Neuronal stem cell (in vitro differentiated cells): ENCODE measurements at regions not wholly inside any gene's neighbourhood (a gene's known extent, or its start where the extent isn't known, plus 50 kb on each side); places are given as distances from the start of the nearest gene placed in this dataset.

Experiments
- DNase-seq: peaks from one replicate; pipeline ENCODE4 v3.0.0-alpha.2; 2013; ENCODE audit warnings: low spot score
- H2AFZ ChIP-seq: one replicate; pipeline ENCODE4 v1.6.1; 2013; ENCODE audit warnings: mild to moderate bottlenecking, low read length, inconsistent platforms
- H2AK5ac ChIP-seq: 2 replicates; pipeline ENCODE4 v1.6.1; 2013; ENCODE audit warnings: low read depth, mild to moderate bottlenecking, inconsistent platforms, low read length, moderate library complexity, mixed read lengths
- H2BK120ac ChIP-seq: 2 replicates; pipeline ENCODE4 v1.6.1; 2013; ENCODE audit warnings: low read depth, mild to moderate bottlenecking, inconsistent platforms, low read length, moderate library complexity, mixed read lengths
- H2BK12ac ChIP-seq: one replicate; pipeline ENCODE4 v1.6.1; 2013; ENCODE audit warnings: low read length, inconsistent platforms
- H2BK15ac ChIP-seq: 2 replicates; pipeline ENCODE4 v1.6.1; 2013; ENCODE audit warnings: mild to moderate bottlenecking, low read length, inconsistent platforms, mixed read lengths
- H2BK5ac ChIP-seq: one replicate; pipeline ENCODE4 v1.6.1; 2013; ENCODE audit warnings: inconsistent platforms, mild to moderate bottlenecking, low read length, moderate library complexity
- H3K14ac ChIP-seq: one replicate; pipeline ENCODE4 v1.6.1; 2013; ENCODE audit warnings: low read length, inconsistent platforms
- H3K18ac ChIP-seq: 2 replicates; pipeline ENCODE4 v1.6.1; 2013; ENCODE audit warnings: low read length, inconsistent platforms
- H3K23ac ChIP-seq: 2 replicates; pipeline ENCODE4 v1.6.1; 2013; ENCODE audit warnings: low read depth, mild to moderate bottlenecking, mixed read lengths, low read length, inconsistent platforms; ENCODE audit not compliant: poor library complexity
- H3K27ac ChIP-seq: replicated peaks from 3 replicates; pipeline ENCODE4 v1.5.1; 2013; ENCODE audit warnings: low read length, inconsistent platforms
- H3K27me3 ChIP-seq, 3 experiments: 2 replicates each; pipeline ENCODE4 v1.6.1; 2013; ENCODE audit warnings: low read length in 3 of 3, mild to moderate bottlenecking in 2 of 3, inconsistent platforms in 1 of 3, low read depth in 1 of 3, mixed read lengths in 1 of 3, moderate library complexity in 1 of 3; ENCODE audit not compliant: control insufficient read depth in 3 of 3, insufficient read depth in 3 of 3
- H3K36me3 ChIP-seq, 2 donors: replicated peaks in 1 of 2; 2 replicates each; pipeline ENCODE4 v1.6.1; 2013; ENCODE audit warnings: low read length in 2 of 2; ENCODE audit not compliant: control insufficient read depth in 2 of 2, insufficient read depth in 2 of 2
- H3K4ac ChIP-seq: 2 replicates; pipeline ENCODE4 v1.6.1; 2013; ENCODE audit warnings: inconsistent platforms, mild to moderate bottlenecking, low read length, moderate library complexity
- H3K4me1 ChIP-seq, 2 donors: 1 replicate in 1 of 2; 2 replicates in 1 of 2; pipeline ENCODE4 v1.6.1; 2013; ENCODE audit warnings: low read length in 2 of 2, low read depth in 1 of 2; ENCODE audit not compliant: control insufficient read depth in 2 of 2, insufficient read depth in 1 of 2
- H3K4me2 ChIP-seq: one replicate; pipeline ENCODE4 v1.6.1; 2013; ENCODE audit warnings: mild to moderate bottlenecking, low read length, inconsistent platforms; ENCODE audit not compliant: insufficient read depth, poor library complexity, severe bottlenecking
- H3K4me3 ChIP-seq, 2 donors: 2 replicates each; pipeline ENCODE4 v1.5.1; 2013; ENCODE audit warnings: low read length in 2 of 2, mild to moderate bottlenecking in 2 of 2, inconsistent platforms in 1 of 2, moderate library complexity in 1 of 2
- H3K79me1 ChIP-seq: one replicate; pipeline ENCODE4 v1.6.1; 2013; ENCODE audit warnings: low read depth, mild to moderate bottlenecking, inconsistent platforms, low read length, moderate library complexity
- H3K9ac ChIP-seq: one replicate; pipeline ENCODE4 v1.6.1; 2013; ENCODE audit warnings: mild to moderate bottlenecking, low read depth, low read length, inconsistent platforms; ENCODE audit not compliant: poor library complexity
- H3K9me3 ChIP-seq, 2 donors: replicated peaks in 1 of 2; 2 replicates each; pipeline versions ENCODE3 to v1.6.1; 2013; ENCODE audit warnings: low read length in 2 of 2, mild to moderate bottlenecking in 2 of 2, inconsistent platforms in 1 of 2, low read depth in 1 of 2, mixed read lengths in 1 of 2, moderate library complexity in 1 of 2; ENCODE audit not compliant: control insufficient read depth in 2 of 2, insufficient read depth in 1 of 2
- H4K8ac ChIP-seq: one replicate; pipeline ENCODE4 v1.6.1; 2013; ENCODE audit warnings: low read depth, mild to moderate bottlenecking, inconsistent platforms, low read length, moderate library complexity
- H4K91ac ChIP-seq: one replicate; pipeline ENCODE4 v1.6.1; 2013; ENCODE audit warnings: low read length, low read depth, mild to moderate bottlenecking, inconsistent platforms; ENCODE audit not compliant: poor library complexity
- WGBS, 2 donors: extraction: QIAGEN DNeasy Blood & Tissue Kit; methylation state at CpG; one replicate each; pipeline ENCODE4 v1.1.7; 2013; ENCODE audit warnings: missing lambda C conversion rate in 2 of 2, mixed read lengths in 1 of 2; ENCODE audit not compliant: insufficient read length in 2 of 2, insufficient replicate concordance in 1 of 2; ENCODE audit errors: extremely low coverage in 2 of 2; 5-methylcytosine and 5-hydroxymethylcytosine counted together

GRCh38 chr6:91826128-91826527 is 1239.3 kb upstream of the MAP3K7 start:
- Histone ChIP-seq H2BK15ac (no peak overlapping the region), H3K4me3 (no peak overlapping the region), H4K8ac (no peak overlapping the region), H2AFZ (no peak overlapping the region), H2BK12ac (no peak overlapping the region), H3K4ac (no peak overlapping the region), H3K9me3 (no peaks in the 10 kb centered on the region), H3K23ac (no peak overlapping the region), H3K4me1 (no peaks in the 10 kb centered on the region), H4K91ac (no peak overlapping the region), H3K27me3 (no peaks in the 10 kb centered on the region), H3K27ac (no peak overlapping the region), H3K18ac (no peak overlapping the region), H3K36me3 (no peaks in the 10 kb centered on the region), H3K79me1 (no peaks in the 10 kb centered on the region), H2AK5ac (no peak overlapping the region), H3K14ac (no peak overlapping the region), H3K4me2 (no peak overlapping the region), H2BK5ac (no peak overlapping the region), H2BK120ac (no peak overlapping the region), H3K9ac (no peak overlapping the region)
- DNase-seq = no peak
- no CpG with 5 or more reads among the region's 2 CpGs for WGBS, 2 donors

DNA sequence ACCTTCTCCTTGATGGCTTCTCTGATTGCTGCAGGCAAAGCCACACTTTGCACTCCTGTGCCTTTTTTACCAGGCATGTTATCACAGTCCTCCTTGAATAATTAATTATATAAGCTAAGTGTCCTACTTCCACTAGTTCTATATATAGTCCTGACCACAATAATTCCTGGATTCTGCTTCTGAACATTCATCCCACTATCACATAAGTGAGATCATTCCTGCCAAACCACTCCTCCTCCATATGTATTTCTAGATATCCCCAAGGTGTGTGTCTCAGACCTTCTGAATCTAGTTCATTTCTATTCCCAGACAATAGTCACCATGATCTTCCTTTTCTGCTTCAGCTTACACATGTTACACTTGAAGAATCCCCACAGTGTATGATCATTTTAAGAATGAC is 1237.5 kb upstream of the MAP3K7 start:
- no peak overlapping the region for H2AK5ac ChIP-seq
- no peak overlapping the region for H2AFZ ChIP-seq
- H3K23ac ChIP-seq = no peak overlapping the region
- H3K4me1 ChIP-seq = no peaks in the 10 kb centered on the region
- H3K4ac ChIP-seq = no peak overlapping the region
- H3K18ac ChIP-seq = no peak overlapping the region
- no peak overlapping the region for H2BK15ac ChIP-seq
- no peak overlapping the region for H3K27ac ChIP-seq
- no peak overlapping the region for H2BK12ac ChIP-seq
- no peak overlapping the region for H2BK120ac ChIP-seq
- H2BK5ac ChIP-seq = no peak overlapping the region
- H3K9me3 ChIP-seq = no peaks in the 10 kb centered on the region
- H3K4me3 ChIP-seq = no peak overlapping the region
- no peak overlapping the region for H4K91ac ChIP-seq
- no peak overlapping the region for H4K8ac ChIP-seq
- no peak for DNase-seq
- H3K14ac ChIP-seq = no peak overlapping the region
- H3K79me1 ChIP-seq = no peaks in the 10 kb centered on the region
- no peak overlapping the region for H3K4me2 ChIP-seq
- no peaks in the 10 kb centered on the region for H3K36me3 ChIP-seq
- H3K27me3 ChIP-seq = no peaks in the 10 kb centered on the region
- H3K9ac ChIP-seq = no peak overlapping the region

DNA sequence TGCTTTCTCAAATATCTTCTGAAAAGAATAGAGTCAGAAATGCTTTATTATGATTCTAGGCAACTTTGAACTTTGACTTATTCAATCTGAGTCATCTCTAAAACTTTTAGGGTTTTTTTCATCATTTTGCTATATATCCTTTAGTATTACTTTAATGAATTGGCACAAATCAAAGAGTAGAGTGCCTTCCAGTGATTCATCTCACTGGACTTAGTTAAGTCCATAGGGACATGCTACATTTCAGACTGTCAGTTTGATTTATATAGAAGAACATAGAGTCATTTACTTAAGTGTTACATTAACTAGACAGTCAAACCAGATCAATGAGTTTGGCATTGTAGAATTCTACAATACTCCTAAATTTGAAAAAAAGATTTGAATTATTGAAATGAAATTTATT is 1235.7 kb upstream of the MAP3K7 start:
- H2BK120ac ChIP-seq = no peak overlapping the region
- H2BK12ac ChIP-seq = no peak overlapping the region
- H3K4me1 ChIP-seq = no peaks in the 10 kb centered on the region
- H2AK5ac ChIP-seq = no peak overlapping the region
- no peak overlapping the region for H4K8ac ChIP-seq
- H3K9ac ChIP-seq = no peak overlapping the region
- no peaks in the 10 kb centered on the region for H3K27me3 ChIP-seq
- no peak overlapping the region for H3K23ac ChIP-seq
- H2BK15ac ChIP-seq = no peak overlapping the region
- H3K4me2 ChIP-seq = no peak overlapping the region
- no peak overlapping the region for H3K4me3 ChIP-seq
- H3K36me3 ChIP-seq = no peaks in the 10 kb centered on the region
- H3K18ac ChIP-seq = no peak overlapping the region
- no peak overlapping the region for H4K91ac ChIP-seq
- H3K27ac ChIP-seq = no peak overlapping the region
- no peak overlapping the region for H3K4ac ChIP-seq
- no peak overlapping the region for H2BK5ac ChIP-seq
- H2AFZ ChIP-seq = no peak overlapping the region
- no peaks in the 10 kb centered on the region for H3K9me3 ChIP-seq
- H3K14ac ChIP-seq = no peak overlapping the region
- no peak for DNase-seq
- H3K79me1 ChIP-seq = no peaks in the 10 kb centered on the region

DNA sequence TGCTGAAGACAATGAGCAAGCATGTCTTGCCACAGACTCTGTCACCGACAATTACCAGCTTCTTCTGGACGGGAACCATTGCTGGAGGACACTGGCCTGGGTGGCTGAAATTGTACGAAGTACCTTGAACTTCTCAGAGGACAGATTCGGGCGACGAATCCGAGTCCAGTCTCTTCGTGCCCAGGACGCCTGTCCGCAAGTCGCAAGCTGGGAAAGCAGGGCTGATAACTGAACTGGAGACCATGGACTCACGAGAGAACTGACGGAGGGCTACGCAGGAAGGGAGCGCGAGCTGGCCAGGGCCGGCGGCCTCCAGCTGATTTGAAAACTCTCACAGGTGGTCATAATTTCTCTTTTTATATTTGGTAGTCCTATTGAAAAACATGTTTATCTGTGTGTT is 1229.5 kb upstream of the MAP3K7 start:
- H2AFZ ChIP-seq = peak overlapping the region; percentile 3
- no peak overlapping the region for H3K4me2 ChIP-seq
- DNase-seq = no peak
- peak overlapping the region; percentile 18 for H3K18ac ChIP-seq
- H2BK15ac ChIP-seq = no peak overlapping the region
- no peak overlapping the region for H3K14ac ChIP-seq
- H3K27ac ChIP-seq = no peak overlapping the region
- no peak overlapping the region for H3K4me3 ChIP-seq
- no peaks in the 10 kb centered on the region for H3K9me3 ChIP-seq
- no peak overlapping the region for H2AK5ac ChIP-seq
- H3K36me3 ChIP-seq = no peaks in the 10 kb centered on the region
- no peak overlapping the region for H4K8ac ChIP-seq
- no peak overlapping the region for H2BK12ac ChIP-seq
- no peaks in the 10 kb centered on the region for H3K4me1 ChIP-seq
- H3K9ac ChIP-seq = no peak overlapping the region
- H4K91ac ChIP-seq = no peak overlapping the region
- no peak overlapping the region for H2BK5ac ChIP-seq
- no peaks in the 10 kb centered on the region for H3K79me1 ChIP-seq
- H3K23ac ChIP-seq = no peak overlapping the region
- no peaks in the 10 kb centered on the region for H3K27me3 ChIP-seq
- no peak overlapping the region for H2BK120ac ChIP-seq
- no CpG with 5 or more reads among the region's 18 CpGs for WGBS, 2 donors
- H3K4ac ChIP-seq = no peak overlapping the region
